Urinary bladder (tissue), 3 donors: ENCODE measurements at regions not wholly inside any gene's neighbourhood (a gene's known extent, or its start where the extent isn't known, plus 50 kb on each side); places are given as distances from the start of the nearest gene placed in this dataset.
"Not testable (repeated sequence)": the region's sequence is repeated elsewhere in the genome, so short reads cannot be mapped to it uniquely, and the experiment has no call there.

ENCODE experiments used
- DNase-seq: peaks from one replicate; pipeline ENCODE4 v3.0.0-alpha.2; 2015; ENCODE audit errors: extremely low spot score
- H3K27ac ChIP-seq: one replicate; pipeline ENCODE4 v1.5.1; 2013; ENCODE audit warnings: low read depth, mild to moderate bottlenecking, moderate library complexity
- H3K36me3 ChIP-seq: one replicate; pipeline ENCODE4 v1.6.1; 2013; ENCODE audit warnings: mild to moderate bottlenecking, moderate library complexity; ENCODE audit not compliant: insufficient read depth
- H3K4me1 ChIP-seq: one replicate; pipeline ENCODE4 v1.6.1; 2013; ENCODE audit warnings: mild to moderate bottlenecking, moderate library complexity; ENCODE audit not compliant: insufficient read depth
- H3K4me3 ChIP-seq: one replicate; pipeline ENCODE4 v1.5.1; 2013; ENCODE audit warnings: low read depth, low read length
- WGBS: extraction: QIAGEN DNeasy Blood & Tissue Kit; methylation state at CpG from one replicate; pipeline ENCODE4 v1.1.7; 2013; 5-methylcytosine and 5-hydroxymethylcytosine counted together
- donor health status: healthy with polysubstance abuse.
- donor health status: healthy.

GRCh38 chr6:121559611-121560269, 124.3 kb downstream of the GJA1 start:
- DNase-seq = no peak
- no peak overlapping the region for H3K27ac ChIP-seq
- no peaks in the 10 kb centered on the region for H3K36me3 ChIP-seq
- 91% methylated on average over 3 of the region's 3 CpGs for WGBS
- H3K4me3 ChIP-seq = no peak overlapping the region
- H3K4me1 ChIP-seq = no peaks in the 10 kb centered on the region

DNA sequence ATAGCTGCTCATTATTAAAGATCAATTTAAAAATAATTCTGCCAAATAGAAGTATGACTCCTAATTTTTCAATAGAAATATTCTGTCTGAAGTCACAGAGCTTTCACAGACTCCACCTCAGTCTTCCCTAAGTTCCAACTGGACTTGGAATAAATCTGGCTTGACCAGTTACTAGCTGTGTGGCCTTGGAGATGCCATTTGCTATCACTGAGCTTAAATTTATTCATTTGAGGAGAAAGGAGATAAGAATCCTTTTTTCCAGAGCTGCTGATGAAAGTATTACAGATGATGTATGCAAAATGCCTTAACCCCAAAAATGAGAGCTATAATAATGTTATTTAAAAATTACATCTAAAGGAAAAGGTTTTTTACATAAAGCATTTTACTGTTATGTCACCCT, 125.0 kb downstream of the GJA1 start:
- DNase-seq = no peak
- Histone ChIP-seq H3K27ac (no peak overlapping the region), H3K4me1 (no peaks in the 10 kb centered on the region), H3K4me3 (no peak overlapping the region), H3K36me3 (no peaks in the 10 kb centered on the region)

GRCh38 chr6:121563286-121563685, 127.8 kb downstream of the GJA1 start:
- Histone ChIP-seq H3K36me3 (no peaks in the 10 kb centered on the region), H3K4me3 (no peak overlapping the region), H3K27ac (no peak overlapping the region), H3K4me1 (no peaks in the 10 kb centered on the region)
- no peak for DNase-seq
- WGBS = 74% methylated on average over 1 of the region's 1 CpG

- not testable (repeated sequence) for H3K4me1 ChIP-seq, H3K27ac ChIP-seq, H3K4me3 ChIP-seq, DNase-seq, H3K36me3 ChIP-seq
- WGBS = 95% methylated on average over 5 of the region's 5 CpGs
Measured at GRCh38 chr6:121564529-121564928, 129.1 kb downstream of the GJA1 start.

DNA sequence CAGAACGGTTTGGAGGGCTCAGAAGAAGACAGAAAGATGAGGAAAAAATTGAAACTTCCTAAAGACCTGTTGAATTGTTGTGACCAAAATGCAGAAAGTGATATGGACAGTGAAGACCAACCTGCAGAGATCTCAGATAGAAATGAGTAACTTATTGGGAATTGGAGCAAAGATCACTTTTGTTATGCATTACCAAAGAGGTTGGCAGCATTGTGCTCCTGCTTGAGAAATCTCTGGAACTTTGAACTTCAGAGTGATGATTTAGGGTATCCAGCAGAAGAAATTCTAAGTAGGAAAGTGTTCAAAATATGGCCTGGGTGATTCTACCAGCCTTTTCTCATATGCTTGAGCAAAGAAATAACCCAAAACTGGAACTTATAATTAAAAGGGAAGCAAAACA, 136.0 kb downstream of the GJA1 start:
- WGBS = 79% methylated on average over 1 of the region's 1 CpG
- H3K4me3 ChIP-seq = no peak overlapping the region
- no peak for DNase-seq
- no peaks in the 10 kb centered on the region for H3K4me1 ChIP-seq
- no peak overlapping the region for H3K27ac ChIP-seq
- no peaks in the 10 kb centered on the region for H3K36me3 ChIP-seq

GRCh38 chr6:121573481-121573880, 138.0 kb downstream of the GJA1 start:
- DNase-seq = no peak
- H3K4me1 ChIP-seq = no peaks in the 10 kb centered on the region
- H3K4me3 ChIP-seq = no peak overlapping the region
- no peak overlapping the region for H3K27ac ChIP-seq
- H3K36me3 ChIP-seq = no peaks in the 10 kb centered on the region

GRCh38 chr6:121578216-121578615, 142.8 kb downstream of the GJA1 start:
- H3K27ac ChIP-seq = no peak overlapping the region
- H3K4me1 ChIP-seq = no peaks in the 10 kb centered on the region
- no peak overlapping the region for H3K4me3 ChIP-seq
- H3K36me3 ChIP-seq = no peaks in the 10 kb centered on the region
- no peak for DNase-seq

DNA sequence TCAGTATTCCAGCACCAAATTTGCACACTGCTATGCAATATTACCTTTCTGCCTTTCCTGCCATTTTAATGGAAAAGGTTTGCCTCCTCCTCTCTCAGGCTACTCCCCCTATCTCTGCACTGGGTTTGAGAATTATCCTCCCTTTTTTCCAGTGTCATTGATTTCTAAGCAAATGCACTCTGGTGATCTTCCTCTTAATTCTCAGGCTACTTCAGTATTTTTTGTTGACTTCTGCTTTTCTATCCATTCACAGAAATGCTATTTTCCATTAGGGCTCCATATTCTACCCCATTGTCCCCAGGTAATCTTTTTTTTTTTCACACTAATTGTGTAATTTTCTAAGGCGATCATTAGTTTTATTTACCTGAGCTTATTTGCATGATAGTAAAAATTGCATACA, 144.0 kb downstream of the GJA1 start:
- 100% methylated on average over 1 of the region's 1 CpG for WGBS
- no peak overlapping the region for H3K4me3 ChIP-seq

DNA sequence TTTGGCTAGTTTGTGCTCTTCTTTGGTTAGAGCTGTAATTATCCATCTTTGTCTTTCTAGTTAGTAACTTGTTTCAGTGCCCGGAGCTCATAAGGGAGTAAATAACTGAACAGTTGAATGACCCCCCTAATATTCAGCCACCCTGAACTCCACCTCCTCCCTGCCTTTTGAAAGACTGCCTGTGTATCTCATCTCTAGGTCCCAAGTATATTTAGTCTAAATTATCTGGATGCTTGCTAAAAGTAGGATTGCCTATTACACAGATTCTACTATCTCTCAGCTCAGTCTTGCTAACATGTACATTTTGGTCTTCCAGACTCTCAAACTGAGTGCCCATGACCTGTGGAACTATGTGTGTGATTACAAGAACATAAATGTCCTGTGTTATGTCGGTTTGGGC, 145.9 kb downstream of the GJA1 start:
- 82% methylated on average over 2 of the region's 2 CpGs for WGBS
- no peak for DNase-seq
- no peaks in the 10 kb centered on the region for H3K4me1 ChIP-seq
- H3K36me3 ChIP-seq = no peaks in the 10 kb centered on the region
- no peak overlapping the region for H3K27ac ChIP-seq
- H3K4me3 ChIP-seq = no peak overlapping the region

More for the DNA sequence above, 144.0 kb downstream of the GJA1 start:
- Histone ChIP-seq H3K36me3 (no peaks in the 10 kb centered on the region), H3K4me1 (no peaks in the 10 kb centered on the region), H3K27ac (no peak overlapping the region)
- DNase-seq = no peak

DNA sequence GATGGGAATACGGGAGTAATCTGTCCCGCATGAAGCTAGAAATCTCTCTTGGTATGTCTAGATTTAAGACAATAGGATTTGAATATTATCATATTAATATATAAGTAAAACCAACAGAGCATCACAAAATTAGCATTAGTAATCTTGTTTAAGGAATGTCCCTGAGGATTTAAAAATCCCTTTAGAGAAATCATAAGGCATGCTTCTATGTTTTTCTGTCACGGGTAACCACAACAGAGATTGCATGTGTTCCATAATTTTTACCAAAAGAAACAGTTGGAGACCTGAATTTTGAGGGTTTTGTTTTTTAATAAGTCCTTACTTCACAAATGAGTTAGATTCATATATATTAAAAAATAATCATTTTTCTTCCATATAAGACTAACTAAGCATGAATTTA, 146.8 kb downstream of the GJA1 start:
- H3K4me3 ChIP-seq = no peak overlapping the region
- H3K4me1 ChIP-seq = no peaks in the 10 kb centered on the region
- DNase-seq = no peak
- H3K27ac ChIP-seq = no peak overlapping the region
- WGBS = 91% methylated on average over 3 of the region's 3 CpGs
- H3K36me3 ChIP-seq = no peaks in the 10 kb centered on the region

DNA sequence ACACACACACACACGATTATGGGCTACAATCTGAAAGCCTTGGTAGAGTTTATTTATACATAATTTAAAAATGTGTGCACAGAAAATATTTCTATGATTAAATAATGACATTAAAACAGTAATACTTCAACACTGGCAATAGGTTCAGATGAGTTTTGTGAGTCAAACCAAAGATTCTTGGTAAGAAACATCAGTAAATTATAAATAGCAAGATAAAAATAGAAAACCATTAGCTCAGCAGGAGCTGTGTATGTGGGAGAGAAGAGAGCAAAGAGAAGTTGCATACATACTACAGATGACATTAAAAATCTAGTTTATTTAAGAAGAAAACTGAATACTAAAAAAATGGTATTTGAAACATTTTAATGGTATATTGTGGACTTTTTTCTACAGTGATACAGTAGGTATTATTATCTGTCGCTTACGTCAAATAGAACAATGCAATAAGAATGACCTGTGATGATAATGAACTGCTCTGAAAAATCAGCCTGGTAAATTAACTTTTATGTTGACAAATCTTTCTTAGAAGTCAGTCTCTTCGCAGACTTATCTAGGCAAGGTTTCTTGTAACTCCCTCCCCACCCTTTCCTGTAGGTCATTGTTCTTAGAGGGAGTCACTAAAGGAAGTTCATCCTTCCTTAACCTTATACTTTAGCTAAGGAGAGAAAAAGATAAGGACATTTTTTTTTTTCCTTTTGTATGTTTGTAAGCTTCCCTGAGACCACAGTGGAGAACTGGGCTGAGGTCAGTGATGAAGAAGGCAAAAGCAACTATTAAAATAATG, 149.3 kb downstream of the GJA1 start:
- Histone ChIP-seq H3K27ac (no peak overlapping the region), H3K36me3 (no peaks in the 10 kb centered on the region), H3K4me1 (no peaks in the 10 kb centered on the region), H3K4me3 (no peak overlapping the region)
- no peak for DNase-seq
- 54% methylated on average over 4 of the region's 4 CpGs for WGBS

GRCh38 chr6:121590438-121590837, 155.0 kb downstream of the GJA1 start:
- WGBS = 68% methylated on average over 2 of the region's 2 CpGs
- Histone ChIP-seq H3K36me3 (no peaks in the 10 kb centered on the region), H3K4me3 (no peak overlapping the region), H3K4me1 (no peaks in the 10 kb centered on the region), H3K27ac (no peak overlapping the region)
- DNase-seq = no peak

- DNase-seq = no peak
- H3K4me3 ChIP-seq = no peak overlapping the region
- no peaks in the 10 kb centered on the region for H3K36me3 ChIP-seq
- WGBS = 95% methylated on average over 4 of the region's 4 CpGs
- no peak overlapping the region for H3K27ac ChIP-seq
- no peaks in the 10 kb centered on the region for H3K4me1 ChIP-seq
Measured at GRCh38 chr6:121590916-121591315, 155.5 kb downstream of the GJA1 start.

GRCh38 chr6:121592261-121592935, 157.0 kb downstream of the GJA1 start:
- WGBS = 88% methylated on average over 7 of the region's 7 CpGs
- no peak for DNase-seq
- H3K4me1 ChIP-seq = no peaks in the 10 kb centered on the region
- H3K36me3 ChIP-seq = no peaks in the 10 kb centered on the region
- no peak overlapping the region for H3K27ac ChIP-seq
- H3K4me3 ChIP-seq = no peak overlapping the region
